ENCODE measurements at regions not wholly inside any gene's neighbourhood (a gene's known extent, or its start where the extent isn't known, plus 50 kb on each side); places are given as distances from the start of the nearest gene placed in this dataset.
A peak's percentile ranks its signal among the peaks of the same experiment; 100 is the strongest.

DNA sequence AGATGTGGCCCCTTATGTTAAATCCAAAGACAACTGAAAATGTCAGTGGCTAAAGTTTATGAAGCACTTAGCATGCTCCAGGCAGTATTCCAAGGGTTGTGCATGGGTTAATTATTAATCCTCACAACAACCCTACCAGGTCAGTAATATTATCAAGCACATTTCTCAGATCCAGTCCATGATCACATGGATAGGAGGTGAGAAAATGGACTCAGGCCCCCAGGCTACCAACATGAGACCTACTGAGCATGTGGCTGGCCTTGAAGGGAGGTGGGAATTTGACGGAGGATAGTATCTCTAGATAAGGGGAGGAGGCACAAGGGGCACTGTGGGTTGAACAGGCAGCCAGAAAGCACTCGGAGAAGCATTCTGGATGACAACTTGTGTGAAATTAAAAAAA is 412.0 kb downstream of the MEIS1 start:
- peak; percentile 82 for DNase-seq (ENCODE audit: low read depth)

DNA sequence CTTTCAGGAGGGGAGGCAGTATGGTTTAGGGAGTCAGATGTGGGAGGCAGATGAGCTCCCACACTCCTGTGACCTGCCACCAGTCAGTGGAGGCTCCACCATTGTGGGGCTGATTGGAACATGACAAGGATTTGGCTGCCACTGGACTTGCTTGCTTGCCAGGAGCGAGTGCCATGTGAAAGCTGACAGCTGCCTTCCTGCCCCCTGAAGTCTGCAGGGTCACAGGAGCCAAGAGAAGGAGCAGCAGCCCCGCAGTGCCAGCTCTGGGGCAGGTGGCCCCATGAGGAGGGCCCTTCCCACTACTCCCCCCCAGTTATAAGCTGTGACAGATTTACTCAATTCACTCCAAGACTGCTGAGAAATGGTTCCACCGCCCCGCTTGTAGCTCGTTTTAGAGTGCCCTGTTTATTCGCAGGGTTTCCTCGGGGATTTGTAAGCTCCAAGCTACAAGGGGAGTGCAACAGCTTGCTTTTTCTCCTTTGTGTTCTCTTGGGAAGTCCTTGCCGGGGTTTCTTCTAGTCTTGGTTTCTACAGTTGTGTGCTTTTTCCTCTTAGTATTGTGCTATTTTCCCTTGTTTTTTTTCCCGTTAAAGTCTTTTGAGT is 414.3 kb downstream of the MEIS1 start:
- no peak for DNase-seq (ENCODE audit: low read depth)

DNA sequence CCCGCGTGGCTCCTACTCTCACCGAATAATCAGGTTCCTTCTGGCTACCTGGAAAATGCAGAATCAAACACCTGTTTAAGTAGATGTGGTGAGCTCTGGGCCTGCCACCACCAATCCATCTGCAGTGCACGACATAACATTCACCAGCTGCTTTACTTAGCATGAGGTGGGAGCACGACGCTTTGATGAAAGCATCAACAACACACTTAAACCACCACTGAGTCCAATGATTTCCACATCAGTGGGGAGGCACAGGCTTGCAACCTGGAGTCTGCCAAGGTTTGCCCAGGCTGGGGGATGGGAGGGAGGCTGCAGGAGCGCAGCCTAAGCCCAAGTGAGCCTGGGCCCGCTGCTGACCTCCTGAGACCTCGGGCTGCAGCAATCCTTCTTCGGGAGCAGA is 415.5 kb downstream of the MEIS1 start:
- DNase-seq (ENCODE audit: low read depth), result no peak

DNA sequence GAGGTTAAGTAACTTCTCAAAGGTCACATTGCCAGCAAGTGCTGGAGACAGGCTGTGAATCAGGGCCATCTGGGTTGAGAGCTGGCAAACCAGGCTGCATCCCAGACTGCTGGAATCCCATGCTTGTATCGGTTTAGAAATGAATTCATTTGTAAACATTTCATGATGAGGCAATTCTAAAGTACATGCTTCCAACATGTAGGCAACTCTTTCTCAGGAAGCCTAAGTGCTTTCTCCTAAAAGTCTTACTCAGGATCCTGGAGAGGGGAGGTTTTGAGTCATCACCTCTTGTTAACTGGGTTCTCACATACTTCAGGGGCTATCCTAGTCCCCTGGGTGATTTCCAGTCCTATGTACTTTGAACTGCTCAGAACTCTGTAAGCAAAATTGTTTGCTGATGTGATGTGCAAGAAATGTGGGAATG is 416.5 kb downstream of the MEIS1 start:
- peak; percentile 44 for DNase-seq (ENCODE audit: low read depth)

DNA sequence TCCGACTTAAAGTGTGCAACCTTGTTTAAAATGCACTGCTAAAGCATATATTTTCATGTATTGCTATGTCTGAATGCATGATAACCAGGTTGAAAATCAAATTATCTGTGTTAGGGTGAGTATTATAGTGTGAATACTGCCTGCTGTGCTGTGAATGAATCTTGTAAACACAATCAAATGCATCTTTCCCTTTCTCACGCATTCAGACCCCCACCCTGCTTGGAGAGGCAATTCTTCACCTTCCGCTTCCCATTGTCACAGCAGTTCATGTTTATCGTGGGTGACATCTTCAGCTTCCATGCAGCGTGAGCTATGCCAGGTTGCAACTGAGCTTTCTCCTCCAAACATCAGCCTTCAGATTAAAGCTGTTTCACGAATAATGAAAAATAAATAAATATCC is 418.0 kb downstream of the MEIS1 start:
- no peak for DNase-seq (ENCODE audit: low read depth)

DNA sequence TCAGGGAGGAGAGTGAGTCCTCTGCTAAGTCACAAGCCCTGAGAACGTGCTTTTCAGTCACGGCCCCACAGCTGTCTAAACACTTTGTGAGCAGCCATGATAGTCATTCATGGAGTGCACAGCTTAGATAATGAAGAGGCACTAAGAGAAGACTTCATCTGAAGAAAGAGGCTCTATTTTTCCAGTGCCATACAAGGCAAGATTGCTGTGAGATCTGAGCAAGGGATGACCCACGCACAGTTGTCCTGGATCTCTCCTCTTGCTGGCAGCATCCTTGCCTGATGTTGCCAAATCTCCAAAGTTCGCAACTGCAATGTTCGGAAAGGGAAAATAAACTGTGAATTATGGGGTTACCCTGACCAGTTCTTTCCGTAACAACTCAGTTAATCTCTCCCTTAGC is 418.7 kb downstream of the MEIS1 start:
- DNase-seq (ENCODE audit: low read depth), result no peak

DNA sequence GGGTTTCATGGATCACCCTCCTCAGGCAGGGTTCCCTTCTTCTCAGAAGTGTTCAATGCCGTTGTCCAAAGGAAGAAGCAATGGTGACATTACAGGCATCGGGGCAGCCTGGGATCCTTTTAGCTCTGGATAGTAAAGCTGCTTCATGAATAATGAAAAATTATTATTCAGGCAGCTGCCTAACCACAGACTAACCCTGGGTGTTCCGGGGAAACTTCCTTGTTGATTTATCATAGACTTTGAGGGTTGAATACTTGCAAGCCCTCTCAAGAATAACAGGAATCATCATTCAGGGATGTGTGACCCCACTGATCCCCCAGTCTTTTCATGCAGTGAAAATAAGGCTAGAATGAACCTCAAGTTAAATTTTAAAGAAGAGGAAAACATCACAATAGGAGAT is 419.4 kb downstream of the MEIS1 start:
- no peak for DNase-seq (ENCODE audit: low read depth)

DNA sequence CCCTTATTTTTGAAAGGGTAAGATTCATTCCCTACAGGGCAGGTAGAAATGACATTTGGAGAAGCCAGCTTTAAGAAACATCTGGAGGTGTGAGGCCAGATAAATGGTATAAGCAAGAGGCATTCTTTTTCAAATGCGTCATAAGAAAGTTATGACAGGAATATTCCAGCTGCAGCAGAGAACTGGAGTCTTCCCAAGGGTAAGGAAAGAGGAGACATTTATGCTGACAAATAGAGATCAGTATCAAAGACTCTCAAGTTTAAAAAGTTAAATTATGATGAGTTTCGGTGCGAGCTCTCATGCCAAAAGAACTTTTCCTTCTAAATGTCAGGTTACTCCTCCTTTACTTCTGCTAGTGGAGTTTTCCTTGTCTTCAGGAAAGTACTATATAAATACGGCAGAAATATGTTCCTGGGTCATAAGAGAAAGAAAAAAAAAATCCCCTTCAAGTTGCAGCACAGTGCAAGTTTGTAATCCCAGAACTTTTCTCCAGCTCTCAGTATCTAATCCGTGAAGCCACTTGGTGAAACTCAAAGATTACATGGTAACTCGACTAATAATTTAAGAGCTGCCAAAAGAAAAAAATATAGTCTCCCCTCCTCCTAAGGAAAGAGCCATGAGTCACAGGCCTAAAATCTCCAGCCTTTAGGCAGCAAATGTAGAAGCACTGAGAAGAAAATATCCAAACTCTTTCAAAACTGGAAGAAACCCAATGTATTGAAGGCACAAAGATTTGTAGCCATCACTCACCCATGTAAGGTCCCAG is 428.1 kb downstream of the MEIS1 start:
- no peak for DNase-seq (ENCODE audit: low read depth)

DNA sequence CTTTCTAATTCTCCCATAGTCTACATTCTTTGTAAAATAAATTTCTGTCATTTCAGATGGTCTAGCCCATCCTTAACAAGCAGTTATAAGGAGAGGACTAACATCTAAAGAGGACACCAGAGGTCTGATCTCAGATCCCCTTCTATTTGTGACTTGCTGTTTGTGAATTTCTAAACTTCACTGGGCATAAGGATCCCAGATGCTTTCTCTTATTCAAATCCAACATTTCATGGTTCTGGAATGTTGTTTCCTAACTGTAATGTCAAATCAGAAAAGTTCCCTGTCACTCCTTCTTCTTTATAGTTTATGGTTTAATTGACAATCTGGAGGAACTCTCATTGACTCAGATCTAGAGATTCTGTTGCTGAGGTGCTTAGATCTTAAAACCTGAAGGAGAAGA is 430.2 kb downstream of the MEIS1 start:
- no peak for DNase-seq (ENCODE audit: low read depth)

DNA sequence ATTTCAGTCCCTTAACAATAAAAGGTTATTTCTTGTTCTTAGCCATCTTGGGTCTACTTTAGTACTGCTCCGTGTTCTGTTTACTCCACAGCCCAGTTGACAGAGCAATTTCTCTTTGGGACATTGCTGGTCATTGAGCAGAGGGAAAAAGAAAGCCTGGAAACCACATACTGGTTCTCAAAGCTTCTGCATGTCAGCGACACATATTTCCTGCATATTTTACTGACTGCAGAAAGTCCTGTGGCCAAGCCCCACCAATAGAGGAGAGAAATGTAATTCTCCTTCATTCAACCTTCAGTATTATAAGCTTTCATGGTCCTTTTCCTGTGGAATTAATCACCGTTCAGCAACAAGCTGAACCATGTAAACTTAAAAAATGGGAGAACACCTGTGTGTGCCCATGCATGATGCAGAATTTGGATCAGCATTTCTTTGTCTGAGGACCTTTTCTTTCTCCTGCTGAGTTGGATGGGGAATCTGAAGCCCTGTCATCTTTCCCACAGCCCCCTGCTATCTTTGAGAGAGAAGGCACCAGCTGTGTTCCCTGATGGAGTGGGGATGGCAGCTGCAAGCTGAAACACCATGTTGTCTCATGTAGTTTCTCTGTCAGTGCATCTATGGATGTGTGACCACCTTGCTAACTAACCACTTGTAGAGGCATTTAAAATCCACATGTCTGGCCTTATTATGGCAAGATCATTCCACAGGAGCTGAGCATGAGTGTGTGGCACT is 431.6 kb downstream of the MEIS1 start:
- DNase-seq (ENCODE audit: low read depth), result no peak

DNA sequence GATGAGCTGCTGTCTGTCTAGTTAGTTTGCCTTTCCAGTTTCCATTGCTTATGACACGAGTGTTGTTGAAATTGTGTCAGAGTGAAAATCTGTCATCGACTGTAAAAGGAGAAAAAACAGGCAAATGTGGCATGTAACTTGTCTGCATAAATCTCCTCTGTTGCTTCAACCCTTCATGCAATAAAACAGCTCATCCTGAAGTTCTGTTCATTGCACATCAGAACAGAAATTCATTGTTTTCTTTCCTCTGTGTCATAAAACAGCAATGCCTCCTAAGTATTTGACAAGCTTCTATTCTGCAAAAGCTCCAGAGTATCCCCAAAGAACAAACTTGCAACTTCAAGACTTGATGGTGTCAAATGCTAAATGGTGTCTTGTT is 432.1 kb downstream of the MEIS1 start:
- peak; percentile 14 for DNase-seq (ENCODE audit: low read depth)

DNA sequence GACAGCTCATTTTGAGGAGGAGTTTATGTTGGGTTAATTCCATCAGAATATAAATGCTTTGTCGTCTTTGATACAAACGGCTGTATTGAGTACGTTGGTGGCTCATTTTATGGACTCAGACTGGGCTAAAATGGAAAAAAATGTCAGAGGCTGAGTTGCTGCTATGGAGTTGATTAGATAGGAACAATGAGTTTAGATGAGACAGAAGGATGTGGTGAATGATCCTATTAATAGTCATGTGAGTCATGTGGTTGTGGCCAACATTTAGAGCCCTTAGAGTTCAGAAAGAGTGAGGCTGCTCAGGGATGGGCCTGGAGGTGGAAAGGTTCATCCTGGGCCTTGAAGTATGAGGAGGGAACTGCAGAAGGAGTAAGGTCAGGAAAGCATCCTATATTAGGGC is 434.2 kb downstream of the MEIS1 start:
- peak; percentile 85 for DNase-seq (ENCODE audit: low read depth)

DNA sequence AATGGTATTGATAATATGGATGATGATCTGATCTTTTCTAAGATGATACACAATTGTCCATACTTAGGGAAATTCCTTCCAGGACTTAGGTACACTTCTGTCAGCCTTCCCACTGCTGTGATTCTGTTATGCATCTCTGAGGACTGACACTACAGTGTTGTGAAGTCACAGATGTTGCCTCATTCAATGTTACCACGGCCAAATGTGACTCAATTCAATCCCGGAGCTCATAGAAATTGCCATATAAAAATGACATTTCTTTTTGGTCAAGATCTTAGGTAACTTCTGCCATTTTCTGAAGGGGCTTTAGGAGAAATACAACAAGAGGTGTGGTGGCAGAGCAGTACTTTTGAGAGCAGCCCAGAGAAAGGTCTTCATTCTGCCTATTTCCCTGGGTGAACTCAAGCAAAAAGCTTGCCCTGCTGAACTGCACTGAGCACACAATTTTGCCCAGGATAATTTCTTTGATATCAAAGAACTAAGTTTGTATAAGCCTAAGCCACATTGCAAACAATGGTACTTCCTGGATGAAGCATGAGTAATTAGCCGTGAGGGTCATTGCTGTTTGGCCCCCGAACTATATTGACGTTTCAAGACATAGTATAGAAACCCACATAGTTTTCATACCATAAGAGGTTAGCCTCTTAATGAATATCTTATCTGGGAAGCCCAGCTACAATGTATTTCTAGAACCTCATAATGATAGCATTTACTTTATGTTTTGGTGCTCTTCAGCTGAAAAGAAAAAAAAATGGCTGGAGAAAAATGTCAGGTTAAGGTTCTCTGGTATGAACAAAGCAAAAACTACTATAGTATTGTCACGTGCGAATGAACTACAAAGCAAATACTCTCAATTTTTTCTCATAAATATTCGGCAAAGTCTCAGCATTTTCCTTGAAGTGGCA is 437.4 kb downstream of the MEIS1 start:
- DNase-seq (ENCODE audit: low read depth), result peak; percentile 30

DNA sequence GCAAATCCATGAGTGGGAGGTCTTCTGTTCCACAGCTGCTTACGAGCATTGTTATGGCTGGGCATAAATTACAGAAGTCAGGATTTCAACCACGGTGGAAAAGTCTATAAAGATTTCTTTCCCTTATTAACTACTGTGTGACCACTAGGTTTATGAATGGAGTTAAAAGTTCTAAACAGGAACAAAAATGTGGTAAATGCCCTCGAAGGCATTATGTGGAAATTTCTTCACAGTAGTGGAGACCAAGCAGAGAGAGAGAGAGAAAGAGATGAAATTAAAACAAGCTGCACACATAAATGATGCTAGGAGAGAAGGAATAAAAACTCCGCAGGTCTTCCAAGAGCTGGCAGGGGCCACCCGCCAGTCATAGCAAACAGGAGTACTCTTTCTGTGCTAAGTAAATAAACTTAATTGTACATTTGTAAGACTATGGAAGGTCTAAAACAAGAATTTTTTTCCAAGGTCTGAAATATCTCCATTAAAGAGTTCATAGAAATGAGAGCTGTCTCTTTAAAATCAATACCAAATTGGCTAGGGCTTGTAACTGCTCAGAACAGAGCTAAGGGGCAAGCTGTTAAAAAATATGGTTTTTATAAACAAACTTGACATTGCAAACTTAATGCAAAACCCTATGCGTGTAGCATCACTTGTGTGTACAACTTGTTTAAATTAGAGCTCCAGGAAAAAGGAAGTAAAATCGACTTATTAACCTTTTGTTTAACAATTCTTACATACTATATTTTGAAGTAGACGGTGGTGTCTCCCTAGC is 438.2 kb downstream of the MEIS1 start:
- peak; percentile 57 for DNase-seq (ENCODE audit: low read depth)

DNA sequence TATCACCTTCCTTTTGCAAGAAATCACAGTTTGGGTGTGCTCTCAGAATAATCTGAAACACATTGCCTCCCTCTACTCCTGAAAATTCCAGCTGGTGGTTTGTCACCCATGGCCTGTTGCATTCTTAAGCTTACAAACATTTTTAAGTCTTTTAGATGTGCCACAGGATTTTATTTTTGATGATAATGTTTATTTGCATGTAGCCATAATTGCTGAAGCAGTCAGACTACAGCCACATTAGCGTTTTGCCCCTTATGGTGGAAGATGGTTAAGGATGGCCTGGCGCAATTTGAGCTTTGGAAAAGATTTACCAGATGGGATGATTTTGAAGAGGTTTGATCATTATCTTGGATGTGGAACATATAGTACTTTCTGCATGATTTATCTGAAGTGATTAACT is 439.5 kb downstream of the MEIS1 start:
- DNase-seq (ENCODE audit: low read depth), result peak; percentile 69

DNA sequence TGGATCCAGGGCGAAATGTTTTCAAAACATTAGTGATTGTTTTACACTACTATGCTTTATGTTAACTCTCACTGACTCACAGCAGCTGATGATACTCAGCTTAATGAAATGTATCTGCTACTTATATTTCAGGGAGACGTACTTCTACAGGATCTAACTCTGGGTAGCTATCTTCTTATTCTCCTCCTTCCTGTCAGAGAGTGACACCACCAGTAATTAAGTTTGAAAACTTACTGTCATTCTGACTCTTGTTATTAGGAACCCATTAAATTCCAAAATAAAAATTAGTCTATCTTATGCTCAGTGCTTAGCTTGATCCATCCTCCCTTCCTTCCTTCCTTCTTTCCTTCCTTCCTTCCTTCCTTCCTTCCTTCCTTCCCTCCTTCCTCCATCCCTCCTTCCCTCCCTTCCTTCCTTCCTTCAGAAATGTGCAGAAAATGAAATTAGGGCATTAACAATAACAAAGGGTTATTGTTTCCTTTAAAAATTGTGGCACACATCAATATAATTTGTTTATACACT is 441.1 kb downstream of the MEIS1 start:
- DNase-seq (ENCODE audit: low read depth), result no peak

DNA sequence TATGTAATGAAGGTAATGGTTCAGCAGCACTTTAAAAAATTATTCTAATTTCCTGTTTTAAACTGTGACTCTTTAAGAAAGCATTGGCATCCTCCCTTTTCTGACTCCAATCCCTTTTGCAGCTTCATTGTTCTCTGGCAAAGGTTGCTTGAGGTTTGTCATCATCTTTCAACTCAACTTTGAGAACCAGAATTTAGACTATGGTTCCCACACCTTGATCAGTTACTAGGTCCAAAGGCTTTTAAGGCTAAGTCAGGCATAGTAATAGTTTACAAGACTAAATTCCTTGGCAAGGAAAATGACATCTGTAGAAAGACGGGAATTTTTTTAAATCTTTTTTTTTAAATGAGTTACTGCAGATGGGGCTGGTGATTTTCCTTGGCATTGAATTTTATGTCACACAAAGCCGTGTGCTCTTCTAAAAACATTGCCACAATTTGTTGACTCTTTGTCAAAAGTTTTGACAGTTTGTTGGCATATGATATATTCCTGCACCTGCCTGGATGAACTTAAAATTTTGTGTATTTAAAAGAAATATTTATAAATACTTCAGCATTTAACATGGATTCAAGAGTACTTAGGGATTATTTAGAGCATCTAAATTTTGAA is 451.0 kb downstream of the MEIS1 start:
- DNase-seq (ENCODE audit: low read depth), result no peak

DNA sequence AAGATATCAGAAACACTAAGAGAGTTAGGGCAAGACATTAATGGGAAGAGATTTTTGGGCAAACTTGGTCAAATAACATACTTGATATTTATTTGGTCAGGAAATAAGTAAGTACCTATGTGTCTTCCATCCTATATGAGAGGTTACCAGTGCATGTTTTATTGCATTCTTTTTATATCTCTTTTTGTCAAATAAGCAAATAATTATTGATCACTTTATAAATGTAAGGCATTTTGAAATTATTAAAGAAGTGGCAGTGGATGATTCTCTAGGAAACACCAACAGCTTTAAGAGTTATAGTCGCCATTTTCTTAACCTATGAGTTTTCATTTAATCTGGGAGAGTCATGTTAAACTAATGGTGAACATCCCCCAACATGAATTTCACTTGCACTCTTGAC is 453.3 kb downstream of the MEIS1 start:
- no peak for DNase-seq (ENCODE audit: low read depth)

DNA sequence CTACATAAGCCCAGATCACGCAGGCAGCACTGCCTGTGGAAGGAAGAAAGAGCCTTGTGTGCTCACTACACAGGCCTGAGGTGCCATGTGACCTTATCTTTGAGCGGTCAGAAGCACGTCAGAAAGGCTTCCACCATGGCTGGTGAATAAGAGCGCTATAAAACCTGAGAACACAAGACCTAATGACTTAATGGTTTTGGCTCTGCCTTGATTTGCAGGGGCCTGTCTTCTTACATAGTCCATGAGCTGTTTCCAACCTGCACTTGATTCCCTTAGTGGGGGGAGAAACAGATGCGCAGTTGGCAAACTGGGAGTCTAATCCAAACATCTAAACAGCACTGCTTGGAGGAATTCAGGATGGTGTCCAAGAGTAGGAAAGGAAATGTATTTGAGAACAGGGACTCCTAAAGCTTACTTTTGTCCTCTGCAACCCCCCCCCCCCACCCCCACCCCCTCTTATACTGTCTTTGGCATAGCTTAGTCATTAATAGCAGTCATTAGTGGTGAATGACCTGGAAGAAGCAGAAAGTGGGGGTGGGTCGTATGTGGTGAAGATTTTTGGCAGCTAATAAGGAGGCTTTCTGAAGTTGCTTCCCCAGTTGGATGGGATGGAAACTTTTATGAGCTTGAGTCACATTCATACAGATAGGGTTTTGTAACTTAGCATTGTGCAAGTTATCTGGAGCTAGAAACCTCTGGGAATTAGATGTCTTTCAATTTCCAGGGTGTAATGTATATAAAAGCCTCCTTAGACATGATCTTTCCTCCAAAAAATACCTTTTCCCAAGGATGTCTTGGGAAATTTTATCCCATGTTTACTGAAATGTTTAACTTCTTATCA is 454.1 kb downstream of the MEIS1 start:
- DNase-seq (ENCODE audit: low read depth), result peak; percentile 89

DNA sequence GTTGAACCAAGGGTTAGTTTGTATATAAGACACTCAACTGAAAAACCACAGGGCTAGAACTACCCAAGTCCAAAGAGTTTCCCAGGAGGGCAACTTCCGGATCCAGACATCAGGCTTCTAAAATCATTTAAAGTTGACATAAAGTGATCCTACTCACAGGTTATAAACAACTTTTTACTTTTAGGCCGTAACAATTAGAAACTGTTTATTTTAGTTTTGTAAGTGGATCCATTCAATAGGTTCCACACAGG is 454.6 kb downstream of the MEIS1 start:
- DNase-seq (ENCODE audit: low read depth), result no peak
